Astrocyte (in vitro differentiated cells and primary cell): ENCODE measurements at regions not wholly inside any gene's neighbourhood (a gene's known extent, or its start where the extent isn't known, plus 50 kb on each side); places are given as distances from the start of the nearest gene placed in this dataset.

Experiments
- CTCF ChIP-seq: IDR thresholded peaks from 2 replicates; pipeline ENCODE4 v1.5.1; 2011; ENCODE audit warnings: low read depth, mild to moderate bottlenecking, inconsistent platforms, low read length, moderate library complexity; ENCODE audit not compliant: insufficient read depth
- EZH2 ChIP-seq: IDR thresholded peaks from 2 replicates; pipeline ENCODE4 v1.6.1; 2012; ENCODE audit warnings: mild to moderate bottlenecking, low read length, inconsistent platforms; ENCODE audit not compliant: insufficient read depth

- TF ChIP-seq CTCF (no peak), EZH2 (no peak)
Observed at GRCh38 chr5:51669095-51669494, 285.8 kb downstream of the ISL1 start.
